H1 (cell line): ENCODE measurements at regions not wholly inside any gene's neighbourhood (a gene's known extent, or its start where the extent isn't known, plus 50 kb on each side); places are given as distances from the start of the nearest gene placed in this dataset.

Experiments
- ATF2 ChIP-seq: IDR thresholded peaks from 2 replicates; pipeline ENCODE4 v1.6.1; 2012; ENCODE audit warnings: low read length, inconsistent platforms
- ATF3 ChIP-seq: IDR thresholded peaks from 2 replicates; pipeline ENCODE4 v1.6.1; 2011; ENCODE audit warnings: low read depth, mild to moderate bottlenecking, low read length; ENCODE audit not compliant: insufficient read depth
- CTCF ChIP-seq, 3 experiments: IDR thresholded peaks; 1 replicate in 2 of 3; 2 replicates in 1 of 3; pipeline versions ENCODE4 v1.5.1 to v1.6.1; 2011; ENCODE audit warnings: low read length in 3 of 3, mild to moderate bottlenecking in 3 of 3, inconsistent platforms in 2 of 3, low read depth in 1 of 3, moderate library complexity in 1 of 3; ENCODE audit not compliant: insufficient read depth in 1 of 3; ENCODE audit errors: control extremely low read depth in 1 of 3
- EP300 ChIP-seq, 2 experiments: IDR thresholded peaks; 1 replicate in 1 of 2; 2 replicates in 1 of 2; pipeline ENCODE4 v1.6.1; 2011 to 2012; ENCODE audit warnings: low read depth in 2 of 2, low read length in 2 of 2, mild to moderate bottlenecking in 2 of 2, borderline replicate concordance in 1 of 2, inconsistent platforms in 1 of 2, moderate library complexity in 1 of 2
- FOSL1 ChIP-seq: IDR thresholded peaks from 2 replicates; pipeline ENCODE4 v1.6.1; 2011; ENCODE audit warnings: mild to moderate bottlenecking, low read depth, low read length, moderate library complexity; ENCODE audit not compliant: insufficient read depth
- GABPA ChIP-seq: IDR thresholded peaks from 2 replicates; pipeline ENCODE4 v1.6.1; 2011; ENCODE audit warnings: mild to moderate bottlenecking, low read length, moderate library complexity, borderline replicate concordance; ENCODE audit not compliant: insufficient read depth
- JUN ChIP-seq: IDR thresholded peaks from 2 replicates; pipeline ENCODE4 v1.6.1; 2011; ENCODE audit warnings: low read depth, mild to moderate bottlenecking, improper control_type of control experiment, low read length
- POLR2A ChIP-seq, 2 experiments: IDR thresholded peaks; 1 replicate in 1 of 2; 2 replicates in 1 of 2; pipeline ENCODE4 v1.6.1; 2011; ENCODE audit warnings: low read depth in 2 of 2, low read length in 2 of 2, mild to moderate bottlenecking in 2 of 2; ENCODE audit errors: control extremely low read depth in 1 of 2
- SIN3A ChIP-seq, 2 experiments: IDR thresholded peaks in 1 of 2; conservative IDR thresholded peaks in 1 of 2; 2 replicates each; pipeline ENCODE4 v1.6.1; 2011 to 2012; ENCODE audit warnings: low read length in 2 of 2, improper control_type of control experiment in 1 of 2, low read depth in 1 of 2, mild to moderate bottlenecking in 1 of 2
- SP1 ChIP-seq: IDR thresholded peaks from 2 replicates; pipeline ENCODE4 v1.6.1; 2011; ENCODE audit warnings: low read depth, low read length
- YY1 ChIP-seq: IDR thresholded peaks from 2 replicates; pipeline ENCODE4 v1.6.1; 2011; ENCODE audit warnings: low read depth, mild to moderate bottlenecking, low read length

- TF ChIP-seq POLR2A (IDR thresholded peaks at IDR 0.05; ENCODE audit: control extremely low read depth in 1 of 2, low read depth in 2 of 2, low read length in 2 of 2) (no peak), CTCF (IDR thresholded peaks at IDR 0.05; ENCODE audit: control extremely low read depth in 1 of 3, insufficient read depth in 1 of 3, low read depth in 1 of 3, low read length in 3 of 3) (no peak), GABPA (no peak), FOSL1 (no peak), YY1 (no peak), EP300 (IDR thresholded peaks at IDR 0.05; ENCODE audit: borderline replicate concordance in 1 of 2, low read depth in 2 of 2, low read length in 2 of 2) (no peak), SP1 (no peak), ATF2 (no peak), JUN (no peak), ATF3 (no peak), SIN3A (conservative IDR thresholded peaks at IDR 0.05 in 1 of 2, IDR thresholded peaks at IDR 0.05 in 1 of 2; ENCODE audit: low read depth in 1 of 2, low read length in 2 of 2) (no peak)
Measured at GRCh38 chr7:17396692-17397091, 98.2 kb downstream of the AHR start.
